GM20000 (cell line): ENCODE measurements at regions not wholly inside any gene's neighbourhood (a gene's known extent, or its start where the extent isn't known, plus 50 kb on each side); places are given as distances from the start of the nearest gene placed in this dataset.

ENCODE experiments used
- DNase-seq: peaks from one replicate; pipeline ENCODE4 v3.0.0; 2012; ENCODE audit warnings: low spot score
- CTCF ChIP-seq: IDR thresholded peaks from 2 replicates; pipeline ENCODE4 v1.5.1; 2012; ENCODE audit warnings: mild to moderate bottlenecking, control low read depth; ENCODE audit errors: extremely low read depth, missing control alignments

DNA sequence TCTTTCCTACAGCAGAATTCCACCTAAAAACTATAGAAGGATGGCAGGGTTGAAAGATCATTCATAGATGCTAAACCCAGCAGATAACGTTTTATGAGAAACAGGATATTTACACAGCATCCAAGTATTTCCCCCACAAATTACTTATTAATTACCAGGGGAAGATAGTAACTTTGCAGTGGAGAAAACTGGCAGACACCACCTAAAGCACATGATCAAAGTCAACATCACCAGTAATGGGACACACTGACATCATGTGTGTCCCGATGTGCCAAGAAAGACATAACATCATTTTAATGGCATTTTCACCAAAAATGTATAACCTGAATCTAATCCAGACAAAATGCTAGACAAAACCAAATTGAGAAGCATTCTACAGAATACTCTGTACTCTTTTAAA, 220.4 kb upstream of the THBS1 start:
- no peak for DNase-seq
- TF ChIP-seq CTCF = no peak

GRCh38 chr15:39361497-39361896, 219.4 kb upstream of the THBS1 start:
- no peak for DNase-seq
- TF ChIP-seq CTCF = no peak

DNA sequence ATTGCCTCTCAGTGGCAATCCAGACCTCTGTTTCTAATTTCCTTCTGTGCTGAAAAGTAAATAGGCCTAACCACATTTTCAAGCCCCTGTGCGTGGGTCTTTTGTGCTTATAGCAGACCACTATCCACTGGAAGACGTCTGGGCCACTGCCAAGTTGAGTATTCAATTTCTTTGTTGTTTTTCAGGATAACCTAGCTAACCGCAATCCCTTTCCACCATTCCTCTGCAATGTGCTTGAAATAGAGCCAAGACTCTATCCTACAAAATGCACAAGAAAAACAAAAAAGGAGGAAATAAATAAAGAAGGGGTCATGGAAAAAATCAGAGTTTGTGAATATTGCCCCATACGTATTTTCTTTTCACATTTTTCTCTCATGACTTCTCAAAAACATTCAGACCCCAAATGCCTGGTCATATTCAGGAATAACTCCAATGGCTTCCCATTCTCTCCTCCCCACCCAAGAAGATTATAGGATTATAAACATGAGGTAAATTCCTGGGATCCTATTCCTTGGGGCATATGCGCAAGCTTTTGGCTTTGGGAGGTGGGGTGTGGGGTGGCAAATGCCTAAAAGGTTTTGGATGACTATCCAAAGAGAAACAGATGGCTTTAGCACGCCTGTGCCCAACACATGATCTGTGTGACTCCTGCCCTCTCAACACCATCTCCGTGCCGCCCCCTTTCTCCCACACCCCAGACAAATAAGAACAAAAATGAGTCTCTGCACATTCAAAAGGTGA, 217.9 kb upstream of the THBS1 start:
- no peak for DNase-seq
- TF ChIP-seq CTCF = no peak

GRCh38 chr15:39363761-39364586, 216.9 kb upstream of the THBS1 start:
- TF ChIP-seq CTCF = no peak
- no peak for DNase-seq

DNA sequence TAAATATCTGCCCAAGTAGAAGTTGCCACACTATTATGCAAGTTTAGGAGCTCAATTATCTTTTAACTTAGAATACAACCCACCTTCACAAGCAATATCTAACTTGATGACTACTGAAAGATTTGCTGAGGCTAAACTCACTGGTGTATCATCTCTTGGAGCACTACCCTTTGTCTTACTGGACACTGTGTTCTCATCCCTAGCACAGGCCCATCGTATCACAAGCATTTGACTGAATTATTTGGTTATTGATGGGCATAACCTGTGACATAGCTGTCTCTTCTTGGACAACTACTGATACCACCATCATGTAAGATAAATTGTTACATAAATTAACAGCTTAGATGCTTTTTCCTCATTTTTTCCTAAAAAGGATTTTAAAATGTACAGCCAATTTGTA, 216.2 kb upstream of the THBS1 start:
- no peak for TF ChIP-seq CTCF
- no peak for DNase-seq

DNA sequence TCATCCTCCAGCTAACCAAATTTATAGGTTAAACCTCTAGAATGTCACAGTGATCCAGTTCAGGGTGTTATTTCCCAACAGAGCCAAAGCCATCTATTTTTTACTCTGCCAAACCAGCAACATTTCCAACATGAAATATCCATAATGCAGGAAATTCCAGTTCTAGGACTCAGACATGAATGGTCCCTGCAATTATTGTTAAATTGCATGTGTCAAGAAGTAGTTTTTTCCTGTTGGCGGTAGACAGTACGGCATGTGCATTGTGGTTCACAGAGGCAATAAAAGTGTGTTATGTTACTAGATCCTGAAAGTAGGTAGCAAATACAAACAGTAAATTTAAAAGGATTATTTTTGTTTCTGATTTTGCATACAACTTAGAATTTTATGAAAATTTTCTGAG, 215.7 kb upstream of the THBS1 start:
- DNase-seq = no peak
- no peak for TF ChIP-seq CTCF

DNA sequence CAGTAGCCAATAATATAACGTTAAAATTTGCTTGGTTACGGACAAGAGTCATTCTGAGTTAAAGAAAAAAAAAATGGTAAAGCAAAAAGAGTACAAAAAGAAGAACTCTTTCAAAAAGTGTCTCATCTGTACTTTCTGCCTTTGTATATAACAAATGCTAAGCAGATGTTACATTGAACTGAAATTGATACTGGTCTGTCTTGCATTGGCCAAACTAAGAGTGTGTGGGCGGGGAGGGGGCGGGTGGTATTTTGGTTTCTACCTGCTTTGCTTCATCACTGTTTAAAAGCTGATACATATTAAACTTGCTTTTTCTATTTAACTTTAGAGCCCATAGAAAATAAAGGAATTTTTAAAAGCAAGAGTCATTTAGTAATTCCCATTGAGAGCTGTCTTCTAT, 215.0 kb upstream of the THBS1 start:
- TF ChIP-seq CTCF = no peak
- DNase-seq = peak; percentile 29
